Activated naive CD8-positive, alpha-beta T cell treated with anti-CD3 and anti-CD28 coated beads for 36 hours (primary cell): ENCODE measurements at regions not wholly inside any gene's neighbourhood (a gene's known extent, or its start where the extent isn't known, plus 50 kb on each side); places are given as distances from the start of the nearest gene placed in this dataset.

Source experiments
- DNase-seq: peaks from one replicate; pipeline ENCODE4 v3.0.0; 2021
- H3K27ac Mint-ChIP-seq: one replicate; pipeline ENCODE4 v1.8.0; 2022; ENCODE audit warnings: mild to moderate bottlenecking, moderate library complexity, mixed read lengths
- H3K27me3 Mint-ChIP-seq: one replicate; pipeline ENCODE4 v1.8.0; 2022; ENCODE audit warnings: mild to moderate bottlenecking, mixed read lengths
- H3K36me3 Mint-ChIP-seq: one replicate; pipeline ENCODE4 v1.8.0; 2021; ENCODE audit warnings: mild to moderate bottlenecking, mixed read lengths
- H3K4me1 Mint-ChIP-seq: one replicate; pipeline ENCODE4 v1.8.0; 2021; ENCODE audit warnings: mixed read lengths
- H3K4me3 Mint-ChIP-seq: one replicate; pipeline ENCODE4 v1.8.0; 2022; ENCODE audit warnings: mild to moderate bottlenecking, moderate library complexity, mixed read lengths
- H3K9me3 Mint-ChIP-seq: one replicate; pipeline ENCODE4 v1.8.0; 2022; ENCODE audit warnings: mixed read lengths

DNA sequence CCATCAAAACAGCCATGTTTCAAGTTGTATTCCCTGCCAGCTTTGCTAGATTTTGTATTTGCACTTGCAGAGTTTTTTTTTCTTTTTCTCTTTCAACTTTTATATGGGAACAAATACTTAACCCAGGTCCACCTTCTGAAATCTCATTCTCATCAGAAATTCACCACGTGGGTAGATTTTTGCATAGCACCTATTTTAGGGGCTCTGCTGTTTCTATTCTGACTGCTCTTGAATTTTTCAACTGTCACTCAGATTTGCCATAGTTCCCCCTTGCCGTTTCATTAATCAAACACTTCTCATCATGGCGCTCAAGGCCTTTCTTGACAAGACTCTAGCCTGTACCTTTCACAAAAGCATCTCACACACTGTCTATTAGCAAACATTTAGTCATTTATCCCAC lies 767.2 kb downstream of the VRK1 start:
- Mint-ChIP-seq H3K4me1 (no peaks in the 10 kb centered on the region), H3K27ac (no peak overlapping the region), H3K36me3 (no peaks in the 10 kb centered on the region), H3K4me3 (no peak overlapping the region), H3K9me3 (peaks cover 6% of the 10 kb centered on the region), H3K27me3 (no peaks in the 10 kb centered on the region)
- no peak for DNase-seq

DNA sequence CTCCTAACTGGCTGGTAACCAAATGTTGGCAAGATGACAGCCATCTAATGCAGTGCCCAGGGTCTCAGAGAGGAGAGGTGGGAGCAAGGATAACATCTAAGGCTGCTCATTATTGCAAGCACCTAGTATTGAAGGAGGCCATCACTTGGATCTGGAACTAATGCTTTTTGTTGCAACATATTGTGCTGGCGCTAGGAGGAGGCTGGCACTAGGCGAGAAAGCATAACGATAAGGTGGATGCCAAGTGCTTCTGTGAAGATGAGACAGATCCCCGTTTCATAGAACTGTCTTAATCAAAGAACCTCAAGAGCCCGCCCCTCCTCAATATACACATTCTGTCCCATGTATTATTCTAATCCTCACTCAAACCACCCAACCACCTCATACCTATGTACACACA lies 774.0 kb downstream of the VRK1 start:
- no peak overlapping the region for H3K4me3 Mint-ChIP-seq
- no peaks in the 10 kb centered on the region for H3K36me3 Mint-ChIP-seq
- H3K27me3 Mint-ChIP-seq = no peaks in the 10 kb centered on the region
- H3K9me3 Mint-ChIP-seq = peaks cover 1% of the 10 kb centered on the region
- peaks cover 3% of the 10 kb centered on the region for H3K4me1 Mint-ChIP-seq
- no peak for DNase-seq
- no peak overlapping the region for H3K27ac Mint-ChIP-seq

DNA sequence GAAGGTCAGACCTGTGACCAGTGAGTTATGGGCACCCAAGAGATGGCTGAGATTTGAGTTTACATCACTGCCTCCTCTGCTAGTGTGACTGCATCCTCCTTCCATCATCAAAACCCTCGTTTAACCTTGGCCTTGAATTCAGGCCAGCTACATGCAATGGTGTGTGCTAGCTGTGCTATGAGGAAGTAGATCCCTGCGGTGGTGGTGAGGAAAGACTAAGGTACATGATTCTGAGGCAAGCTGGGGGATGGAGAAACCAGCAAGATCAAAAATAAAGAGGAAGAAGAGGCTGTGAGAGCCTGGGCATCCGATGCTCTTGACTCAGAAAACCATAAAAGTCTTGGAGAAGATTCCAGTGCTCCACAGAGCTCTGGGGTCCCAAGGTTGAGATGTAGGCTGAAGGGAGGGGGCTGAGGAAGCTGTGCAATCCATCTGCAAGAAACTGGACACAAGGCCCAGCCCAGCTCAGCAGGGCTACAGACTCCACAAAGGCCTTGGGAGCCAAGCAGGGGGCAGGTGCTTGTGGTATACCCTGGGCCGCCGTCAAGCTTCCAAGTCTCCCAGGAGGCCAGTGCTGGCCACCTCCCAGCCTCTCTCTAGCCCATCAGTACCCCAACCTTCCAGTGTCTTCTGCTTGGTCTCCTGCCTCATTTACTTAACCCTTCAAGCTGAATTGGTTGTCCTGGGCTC lies 774.8 kb downstream of the VRK1 start:
- Mint-ChIP-seq H3K27ac (no peak overlapping the region), H3K27me3 (no peaks in the 10 kb centered on the region), H3K4me3 (no peak overlapping the region), H3K36me3 (no peaks in the 10 kb centered on the region), H3K9me3 (peaks cover 1% of the 10 kb centered on the region), H3K4me1 (peaks cover 3% of the 10 kb centered on the region)
- DNase-seq = no peak

DNA sequence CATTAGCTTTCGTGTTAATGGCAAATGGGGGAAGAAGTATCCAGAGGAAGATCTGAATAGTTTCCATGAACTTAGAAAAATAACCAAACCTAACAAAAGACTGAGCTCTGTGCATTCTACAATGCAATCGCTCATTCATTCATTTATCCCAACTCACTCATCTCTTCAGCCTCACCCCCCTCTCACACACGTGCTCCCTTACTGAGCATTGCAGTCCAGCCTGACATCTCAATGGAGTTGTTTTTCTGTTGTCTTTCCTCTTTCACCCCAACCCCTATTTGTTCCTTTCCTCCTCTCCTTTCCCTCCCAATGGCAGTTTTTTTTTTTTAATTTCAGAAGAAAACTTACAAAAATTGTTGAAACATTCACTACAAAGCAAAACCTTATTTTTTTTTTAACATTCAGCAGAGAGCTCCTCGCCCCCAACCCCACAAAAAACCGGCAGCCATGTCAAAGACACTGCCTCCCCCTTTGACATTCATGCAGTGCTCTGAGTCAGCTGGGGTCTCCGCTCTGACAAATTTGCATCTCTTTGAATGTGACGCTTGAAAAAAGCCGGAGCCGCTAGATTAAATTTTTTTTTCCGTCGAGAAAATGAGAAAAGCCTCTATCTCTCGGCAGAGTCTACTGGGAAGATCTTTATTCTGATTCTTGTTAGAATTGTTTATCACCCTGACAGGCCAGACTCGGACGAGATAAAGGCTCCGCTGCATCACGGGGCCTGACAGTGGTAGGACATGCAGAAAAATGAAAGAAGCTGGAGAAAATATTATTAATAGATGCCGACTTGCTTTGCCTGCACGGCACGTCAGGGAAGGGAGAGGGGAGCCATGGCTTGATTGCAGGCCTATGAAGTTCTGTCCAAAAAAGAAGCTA lies 775.6 kb downstream of the VRK1 start:
- H3K9me3 Mint-ChIP-seq = peaks cover 1% of the 10 kb centered on the region
- no peak overlapping the region for H3K4me3 Mint-ChIP-seq
- peaks cover 3% of the 10 kb centered on the region for H3K4me1 Mint-ChIP-seq
- DNase-seq = no peak
- H3K27ac Mint-ChIP-seq = no peak overlapping the region
- no peaks in the 10 kb centered on the region for H3K27me3 Mint-ChIP-seq
- no peaks in the 10 kb centered on the region for H3K36me3 Mint-ChIP-seq

DNA sequence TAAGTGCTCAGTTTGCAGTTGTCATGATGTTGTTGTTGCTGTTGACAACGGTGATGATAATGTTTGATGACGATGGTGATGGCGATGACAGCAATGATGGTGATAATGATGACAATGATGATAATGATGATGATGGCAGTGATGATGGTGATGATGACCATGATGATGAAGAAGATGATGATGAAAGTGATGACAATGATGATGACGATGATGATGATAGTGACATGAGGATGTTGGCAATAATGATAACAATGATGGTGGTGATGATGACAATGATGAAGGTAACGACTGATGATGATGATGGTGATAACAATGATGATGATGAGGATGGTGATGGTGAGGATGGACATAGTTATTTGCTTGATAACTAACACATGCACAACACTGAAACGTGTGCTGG lies 778.5 kb downstream of the VRK1 start:
- no peak for DNase-seq
- Mint-ChIP-seq H3K4me3 (no peak overlapping the region), H3K36me3 (no peaks in the 10 kb centered on the region), H3K27me3 (no peaks in the 10 kb centered on the region), H3K4me1 (peaks cover 3% of the 10 kb centered on the region), H3K9me3 (peaks cover 1% of the 10 kb centered on the region), H3K27ac (no peak overlapping the region)

DNA sequence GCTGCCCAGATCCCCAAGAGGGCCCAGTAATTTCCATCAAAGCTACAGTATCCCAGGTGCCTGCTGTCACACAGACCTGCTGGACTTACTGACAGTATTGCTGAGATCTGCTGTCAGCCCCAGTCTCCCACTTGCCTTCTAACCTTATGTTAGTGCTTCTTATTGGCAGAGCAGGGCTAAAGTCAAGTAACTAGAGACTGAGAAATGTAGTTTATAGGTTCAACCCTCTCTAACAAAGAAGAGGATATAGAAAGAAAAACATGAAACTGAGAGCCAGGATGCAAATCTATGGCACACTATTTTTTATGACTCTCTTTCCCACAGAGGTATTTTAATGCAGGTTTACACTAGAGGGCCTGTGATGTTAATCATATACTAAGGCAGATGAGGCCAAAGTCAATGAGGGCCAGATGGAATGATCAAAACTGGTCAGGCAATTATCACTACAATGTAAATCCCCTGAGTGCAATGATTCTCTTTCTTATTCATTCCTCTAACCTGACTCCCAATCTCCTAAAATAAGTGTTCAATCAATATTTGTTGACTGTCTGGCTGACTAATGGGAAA lies 781.9 kb downstream of the VRK1 start:
- Mint-ChIP-seq H3K4me1 (peaks cover 3% of the 10 kb centered on the region), H3K9me3 (peaks cover 1% of the 10 kb centered on the region), H3K27me3 (no peaks in the 10 kb centered on the region), H3K27ac (no peak overlapping the region), H3K36me3 (no peaks in the 10 kb centered on the region), H3K4me3 (no peak overlapping the region)
- no peak for DNase-seq

DNA sequence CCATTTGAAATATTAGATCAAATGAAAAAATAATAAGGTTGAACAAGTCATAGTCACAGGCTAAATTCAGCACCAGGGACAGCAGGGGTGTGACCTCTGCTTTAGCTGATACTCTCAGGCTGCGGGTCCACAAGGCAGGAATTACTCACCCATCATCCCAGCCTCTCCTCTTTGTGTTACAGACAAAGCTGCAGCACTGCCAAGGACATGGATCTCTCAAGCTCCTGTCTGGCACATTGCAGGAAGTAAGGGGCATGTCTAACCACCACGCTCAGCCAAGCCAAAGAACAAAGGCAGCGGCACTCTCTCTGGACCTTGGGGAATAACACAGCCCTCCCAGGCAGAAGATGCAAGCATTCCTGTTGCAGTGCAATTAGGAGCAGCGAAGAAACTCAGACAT lies 783.8 kb downstream of the VRK1 start:
- DNase-seq = no peak
- H3K36me3 Mint-ChIP-seq = no peaks in the 10 kb centered on the region
- H3K27ac Mint-ChIP-seq = no peak overlapping the region
- no peaks in the 10 kb centered on the region for H3K27me3 Mint-ChIP-seq
- peaks cover 3% of the 10 kb centered on the region for H3K9me3 Mint-ChIP-seq
- no peak overlapping the region for H3K4me3 Mint-ChIP-seq
- H3K4me1 Mint-ChIP-seq = peaks cover 2% of the 10 kb centered on the region

DNA sequence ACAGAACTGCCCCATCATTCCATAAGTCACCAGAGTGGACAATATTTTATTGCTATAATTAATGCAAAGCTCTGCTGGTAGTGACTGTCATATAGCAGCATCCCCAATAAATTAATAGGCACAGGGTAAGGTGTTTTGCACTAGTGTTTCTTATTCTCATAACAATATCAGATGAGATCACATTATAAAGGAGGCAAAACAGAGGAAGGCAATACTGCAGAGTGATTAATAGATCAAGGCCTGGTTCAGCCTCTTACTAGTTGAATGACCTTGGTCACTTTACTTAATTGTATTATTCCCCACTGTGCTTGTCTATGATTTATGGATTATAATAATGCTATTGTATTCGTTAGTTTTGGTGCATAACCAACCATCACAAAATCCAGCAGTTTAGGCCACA lies 784.8 kb downstream of the VRK1 start:
- Mint-ChIP-seq H3K27me3 (no peaks in the 10 kb centered on the region), H3K9me3 (peaks cover 3% of the 10 kb centered on the region), H3K27ac (no peak overlapping the region), H3K36me3 (no peaks in the 10 kb centered on the region), H3K4me1 (peaks cover 2% of the 10 kb centered on the region), H3K4me3 (no peak overlapping the region)
- DNase-seq = no peak

DNA sequence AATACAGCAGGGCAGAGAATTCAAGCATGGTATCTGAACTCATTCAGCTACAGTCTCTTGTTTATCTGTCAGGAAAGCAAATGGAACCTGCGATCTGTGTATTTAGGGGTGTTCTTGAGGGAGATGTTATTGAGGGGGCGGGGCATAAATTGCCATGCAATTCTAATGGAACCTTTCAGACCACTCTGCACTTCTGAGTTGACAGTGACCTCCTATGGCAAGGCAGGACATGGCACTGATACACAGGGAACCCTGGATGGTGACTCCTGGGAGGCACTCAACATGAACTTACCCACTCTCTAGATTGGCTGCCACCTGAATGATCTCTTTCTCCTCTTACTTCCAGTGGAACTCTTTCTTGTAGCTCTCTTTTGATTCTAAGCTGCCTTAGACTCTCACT lies 787.3 kb downstream of the VRK1 start:
- no peak for DNase-seq
- H3K4me1 Mint-ChIP-seq = peaks cover 6% of the 10 kb centered on the region
- no peaks in the 10 kb centered on the region for H3K27me3 Mint-ChIP-seq
- no peak overlapping the region for H3K27ac Mint-ChIP-seq
- no peaks in the 10 kb centered on the region for H3K36me3 Mint-ChIP-seq
- peaks cover 5% of the 10 kb centered on the region for H3K9me3 Mint-ChIP-seq
- H3K4me3 Mint-ChIP-seq = no peak overlapping the region

DNA sequence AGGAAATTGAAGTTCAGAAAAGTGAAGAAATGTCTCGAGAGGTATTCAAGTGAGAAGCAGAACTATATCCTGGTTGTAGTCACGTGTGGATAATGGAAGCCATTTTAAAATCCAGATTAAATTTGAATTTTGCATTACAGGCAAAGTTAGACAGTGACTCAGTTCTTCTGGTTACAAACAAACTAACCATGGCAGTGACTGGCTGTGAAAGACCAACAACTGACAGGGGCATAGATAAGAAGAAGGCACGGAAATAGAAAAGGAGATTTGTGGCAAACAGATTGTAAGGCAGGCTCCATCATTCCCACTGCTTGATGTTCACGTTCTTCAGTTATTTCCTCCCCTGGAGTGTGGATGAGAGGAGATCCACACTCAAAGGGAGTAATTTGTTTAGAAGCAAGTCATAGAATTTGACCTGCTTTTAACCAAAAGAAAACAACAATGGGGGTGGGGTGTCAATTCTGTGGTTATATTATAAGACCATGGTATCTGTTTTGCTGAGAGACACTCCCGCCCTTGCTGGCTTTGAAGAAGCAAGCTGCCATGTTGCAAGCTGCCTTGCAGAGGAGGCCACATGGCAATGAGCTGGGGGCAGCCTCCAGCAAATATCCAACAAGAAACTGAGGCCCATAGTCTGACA lies 795.3 kb downstream of the VRK1 start:
- H3K27me3 Mint-ChIP-seq = no peaks in the 10 kb centered on the region
- H3K27ac Mint-ChIP-seq = no peak overlapping the region
- H3K4me1 Mint-ChIP-seq = peaks cover 8% of the 10 kb centered on the region
- H3K4me3 Mint-ChIP-seq = no peak overlapping the region
- DNase-seq = no peak
- H3K9me3 Mint-ChIP-seq = peaks cover 3% of the 10 kb centered on the region
- no peaks in the 10 kb centered on the region for H3K36me3 Mint-ChIP-seq

DNA sequence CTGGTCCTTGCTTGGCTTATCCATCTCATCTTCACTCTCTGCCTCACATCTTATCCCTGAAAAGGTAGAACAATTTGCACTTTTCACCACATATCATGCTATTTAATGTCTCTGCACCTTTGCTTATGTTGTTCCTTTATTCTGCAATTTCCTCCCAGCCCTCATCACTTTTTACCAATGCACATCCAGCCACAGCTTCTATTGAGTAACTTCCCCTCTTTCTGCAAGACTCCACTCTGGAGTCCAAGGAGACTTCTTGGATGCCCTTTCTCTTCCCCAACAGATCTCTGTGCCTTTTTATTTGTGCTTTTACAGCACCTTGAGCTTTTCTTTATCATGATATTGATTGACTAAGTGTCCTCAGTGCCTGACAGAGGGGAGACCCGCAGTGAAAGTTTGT lies 797.1 kb downstream of the VRK1 start:
- H3K36me3 Mint-ChIP-seq = no peaks in the 10 kb centered on the region
- H3K4me3 Mint-ChIP-seq = no peak overlapping the region
- peaks cover 4% of the 10 kb centered on the region for H3K4me1 Mint-ChIP-seq
- no peaks in the 10 kb centered on the region for H3K9me3 Mint-ChIP-seq
- DNase-seq = no peak
- no peaks in the 10 kb centered on the region for H3K27me3 Mint-ChIP-seq
- no peak overlapping the region for H3K27ac Mint-ChIP-seq

DNA sequence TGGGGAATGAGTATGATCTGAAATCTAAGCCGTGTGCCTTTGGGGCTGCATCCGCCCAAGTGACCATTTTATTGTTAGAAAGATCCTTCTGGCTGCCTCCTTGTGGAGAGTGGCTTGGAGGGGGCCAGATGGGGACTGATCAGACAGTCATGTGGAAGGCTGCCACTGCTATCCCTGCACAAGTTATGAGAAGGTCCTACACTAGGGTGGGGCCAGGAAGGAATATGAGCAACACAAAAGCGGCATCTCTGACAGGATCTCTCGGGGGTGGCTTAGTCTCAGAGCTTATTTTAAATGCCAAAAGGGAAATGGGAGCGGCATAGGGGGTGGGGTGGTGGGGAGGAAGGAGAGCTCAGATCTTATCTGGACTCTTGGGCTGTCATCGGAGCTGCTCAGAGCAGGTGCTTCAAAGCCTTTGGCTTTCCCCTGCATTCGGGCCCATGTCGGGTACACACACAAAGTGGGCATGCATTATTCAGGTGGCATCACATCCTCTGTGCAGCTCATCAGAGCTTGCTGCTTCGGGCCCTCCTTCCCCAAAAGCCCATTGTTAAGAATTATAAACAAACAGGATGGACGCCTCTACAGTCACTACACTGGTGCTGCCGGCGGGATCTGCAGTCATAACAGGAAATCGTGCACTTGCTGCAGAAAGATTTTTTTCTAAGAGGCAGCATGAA lies 805.4 kb downstream of the VRK1 start:
- Mint-ChIP-seq H3K4me3 (no peak overlapping the region), H3K4me1 (peaks cover 10% of the 10 kb centered on the region), H3K36me3 (peaks cover 6% of the 10 kb centered on the region), H3K27ac (no peak overlapping the region), H3K27me3 (no peaks in the 10 kb centered on the region), H3K9me3 (peaks cover 9% of the 10 kb centered on the region)
- DNase-seq = peak; percentile 36

DNA sequence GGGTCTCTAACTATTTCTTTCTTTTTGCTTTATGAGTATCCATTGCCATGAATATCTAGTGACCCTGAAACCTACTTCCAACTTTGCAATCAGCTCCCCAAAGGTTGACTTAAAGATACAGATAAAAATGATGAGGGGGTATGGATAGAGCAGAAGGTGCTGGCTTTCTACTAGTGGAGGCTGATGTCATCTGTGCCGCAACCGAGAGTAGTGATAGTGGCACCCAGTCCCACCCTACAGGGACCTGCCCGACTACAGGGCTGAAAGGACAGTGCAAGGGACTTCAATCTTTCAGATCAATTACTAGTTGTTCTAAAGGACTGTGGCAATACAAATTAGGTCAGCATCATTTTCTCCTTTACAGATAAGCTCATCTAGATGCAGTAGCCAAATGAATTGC lies 806.0 kb downstream of the VRK1 start:
- Mint-ChIP-seq H3K36me3 (peaks cover 6% of the 10 kb centered on the region), H3K9me3 (peaks cover 9% of the 10 kb centered on the region), H3K27me3 (no peaks in the 10 kb centered on the region), H3K4me3 (no peak overlapping the region), H3K4me1 (peaks cover 10% of the 10 kb centered on the region), H3K27ac (no peak overlapping the region)
- DNase-seq = peak; percentile 14

DNA sequence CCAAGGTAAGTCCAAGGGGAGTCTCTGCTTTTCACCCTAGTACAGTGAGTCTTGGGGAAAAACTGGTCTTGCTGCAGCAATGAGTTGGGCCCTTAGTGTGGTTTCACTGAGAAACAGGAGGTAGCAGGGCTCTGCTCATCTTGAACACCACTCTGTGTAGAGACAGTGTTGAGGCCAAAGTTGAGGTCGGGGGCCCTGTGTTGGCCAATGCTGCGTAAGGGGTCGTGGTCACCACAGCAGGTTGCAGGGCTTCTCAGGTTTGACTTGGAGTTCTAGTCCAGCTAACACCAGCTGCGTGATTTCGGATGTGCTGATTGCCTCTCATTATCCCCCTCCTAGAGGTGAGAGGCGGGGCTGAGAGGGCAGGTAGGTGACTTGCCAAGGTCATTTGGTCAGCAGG lies 807.5 kb downstream of the VRK1 start:
- H3K27me3 Mint-ChIP-seq = no peaks in the 10 kb centered on the region
- no peak for DNase-seq

DNA sequence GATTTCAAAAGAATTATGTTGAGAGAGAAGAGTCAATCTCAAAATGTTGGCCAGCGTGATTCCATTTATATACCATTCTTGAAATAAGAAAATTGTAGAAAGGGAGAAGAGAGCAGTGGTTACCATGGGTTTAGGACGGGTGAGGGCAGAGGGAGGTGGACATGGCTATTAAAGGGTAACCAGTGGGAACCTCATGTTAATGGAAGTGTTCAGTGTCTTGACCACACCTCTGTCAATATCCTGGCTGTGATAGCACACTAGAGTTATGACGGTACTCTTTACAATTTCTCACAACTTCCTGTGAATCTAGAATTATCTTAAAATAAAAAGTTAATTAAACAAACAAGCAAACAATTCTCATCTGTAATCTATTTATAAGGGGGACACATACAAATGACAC lies 821.2 kb downstream of the VRK1 start:
- Mint-ChIP-seq H3K4me1 (peaks cover 40% of the 10 kb centered on the region), H3K9me3 (peaks cover 22% of the 10 kb centered on the region), H3K27me3 (no peaks in the 10 kb centered on the region), H3K36me3 (peaks cover 19% of the 10 kb centered on the region), H3K27ac (peak overlapping the region; percentile 91), H3K4me3 (peak overlapping the region; percentile 20)
- no peak for DNase-seq

More for the DNA sequence above, 807.5 kb downstream of the VRK1 start:
- peaks cover 9% of the 10 kb centered on the region for H3K9me3 Mint-ChIP-seq
- no peak overlapping the region for H3K4me3 Mint-ChIP-seq
- peaks cover 10% of the 10 kb centered on the region for H3K4me1 Mint-ChIP-seq
- no peak overlapping the region for H3K27ac Mint-ChIP-seq
- peaks cover 6% of the 10 kb centered on the region for H3K36me3 Mint-ChIP-seq
